Right atrium auricular region (tissue), 2 donors: ENCODE measurements at regions not wholly inside any gene's neighbourhood (a gene's known extent, or its start where the extent isn't known, plus 50 kb on each side); places are given as distances from the start of the nearest gene placed in this dataset.

Experiments used
- DNase-seq: peaks from one replicate; pipeline ENCODE4 v3.0.0-alpha.2; 2019; ENCODE audit warnings: low spot score
- H3K27ac ChIP-seq, 2 donors: fragments of 200-600 bp; sonication (generic); 1 replicate in 1 of 2; 2 replicates in 1 of 2; pipeline ENCODE4 v1.5.1; 2016 to 2019
- H3K27me3 ChIP-seq, 2 donors: fragments of 200-600 bp; sonication (generic); one replicate each; pipeline versions ENCODE4 v1.5.1 to v1.6.0; 2017 to 2019
- H3K36me3 ChIP-seq: fragments of 200-600 bp; sonication (generic); one replicate; pipeline ENCODE4 v1.5.1; 2016
- H3K4me1 ChIP-seq, 2 donors: fragments of 200-600 bp; sonication (generic); one replicate each; pipeline versions ENCODE4 v1.5.1 to v1.6.0; 2017 to 2019
- H3K4me3 ChIP-seq, 2 donors: fragments of 200-600 bp; sonication (generic); 1 replicate in 1 of 2; 2 replicates in 1 of 2; pipeline ENCODE4 v1.5.1; 2017 to 2019; ENCODE audit warnings: mild to moderate bottlenecking in 1 of 2, moderate library complexity in 1 of 2
- H3K9me3 ChIP-seq, 2 donors: fragments of 200-600 bp; sonication (generic); one replicate each; pipeline ENCODE4 v1.5.1; 2019
- TF ChIP-seq, protein P1 (sequence below), 2 donors: fragments of 200-600 bp; sonication (generic); IDR thresholded peaks; one replicate each; pipeline ENCODE4 v1.5.1; 2019; ENCODE audit warnings: antibody characterized with exemption in 2 of 2

GRCh38 chr11:97934572-97935208 lies 1086.1 kb upstream of the CNTN5 start:
- Histone ChIP-seq H3K9me3 (no peaks in the 10 kb centered on the region), H3K27me3 (no peaks in the 10 kb centered on the region), H3K36me3 (no peaks in the 10 kb centered on the region), H3K27ac (no peak overlapping the region), H3K4me3 (no peak overlapping the region), H3K4me1 (no peaks in the 10 kb centered on the region)
- TF ChIP-seq, protein P1, sequence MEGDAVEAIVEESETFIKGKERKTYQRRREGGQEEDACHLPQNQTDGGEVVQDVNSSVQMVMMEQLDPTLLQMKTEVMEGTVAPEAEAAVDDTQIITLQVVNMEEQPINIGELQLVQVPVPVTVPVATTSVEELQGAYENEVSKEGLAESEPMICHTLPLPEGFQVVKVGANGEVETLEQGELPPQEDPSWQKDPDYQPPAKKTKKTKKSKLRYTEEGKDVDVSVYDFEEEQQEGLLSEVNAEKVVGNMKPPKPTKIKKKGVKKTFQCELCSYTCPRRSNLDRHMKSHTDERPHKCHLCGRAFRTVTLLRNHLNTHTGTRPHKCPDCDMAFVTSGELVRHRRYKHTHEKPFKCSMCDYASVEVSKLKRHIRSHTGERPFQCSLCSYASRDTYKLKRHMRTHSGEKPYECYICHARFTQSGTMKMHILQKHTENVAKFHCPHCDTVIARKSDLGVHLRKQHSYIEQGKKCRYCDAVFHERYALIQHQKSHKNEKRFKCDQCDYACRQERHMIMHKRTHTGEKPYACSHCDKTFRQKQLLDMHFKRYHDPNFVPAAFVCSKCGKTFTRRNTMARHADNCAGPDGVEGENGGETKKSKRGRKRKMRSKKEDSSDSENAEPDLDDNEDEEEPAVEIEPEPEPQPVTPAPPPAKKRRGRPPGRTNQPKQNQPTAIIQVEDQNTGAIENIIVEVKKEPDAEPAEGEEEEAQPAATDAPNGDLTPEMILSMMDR (IDR thresholded peaks at IDR 0.05), result no peak
- no peak for DNase-seq

DNA sequence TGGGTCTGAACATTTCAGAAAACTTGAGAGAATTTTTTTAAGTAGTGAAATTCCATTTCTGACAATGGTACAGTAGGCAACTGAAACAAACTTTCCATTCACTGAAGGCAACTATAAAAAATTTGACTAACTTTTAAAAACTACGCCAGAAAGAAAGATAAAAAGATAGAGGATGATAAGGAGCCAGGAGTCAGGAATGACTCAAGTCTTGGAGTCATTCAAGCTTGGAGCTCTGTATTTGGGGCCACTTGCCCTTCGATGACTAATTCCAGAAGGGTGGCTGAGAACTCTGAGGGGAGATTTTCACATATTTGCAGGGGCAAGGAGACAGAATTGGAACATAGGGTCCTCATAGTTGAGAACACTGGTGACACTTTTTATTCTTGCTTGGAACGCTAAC lies 1083.2 kb upstream of the CNTN5 start:
- DNase-seq, result no peak
- no peak overlapping the region for H3K4me3 ChIP-seq
- no peaks in the 10 kb centered on the region for H3K36me3 ChIP-seq
- no peak overlapping the region for H3K27ac ChIP-seq
- H3K27me3 ChIP-seq, result no peaks in the 10 kb centered on the region
- TF ChIP-seq, protein P1 (IDR thresholded peaks at IDR 0.05), result no peak
- no peaks in the 10 kb centered on the region for H3K9me3 ChIP-seq
- no peaks in the 10 kb centered on the region for H3K4me1 ChIP-seq

GRCh38 chr11:97938789-97939188 lies 1082.0 kb upstream of the CNTN5 start:
- TF ChIP-seq, protein P1 (IDR thresholded peaks at IDR 0.05), result no peak

GRCh38 chr11:97943493-97943892 lies 1077.3 kb upstream of the CNTN5 start:
- Histone ChIP-seq H3K4me3 (no peak overlapping the region), H3K4me1 (no peaks in the 10 kb centered on the region), H3K9me3 (no peaks in the 10 kb centered on the region), H3K36me3 (no peaks in the 10 kb centered on the region), H3K27ac (no peak overlapping the region), H3K27me3 (no peaks in the 10 kb centered on the region)
- TF ChIP-seq, protein P1 (IDR thresholded peaks at IDR 0.05), result no peak
- no peak for DNase-seq

More at GRCh38 chr11:97938789-97939188, 1082.0 kb upstream of the CNTN5 start:
- DNase-seq, result no peak
- no peak overlapping the region for H3K27ac ChIP-seq
- no peaks in the 10 kb centered on the region for H3K36me3 ChIP-seq
- no peaks in the 10 kb centered on the region for H3K4me1 ChIP-seq
- no peak overlapping the region for H3K4me3 ChIP-seq
- H3K27me3 ChIP-seq, result no peaks in the 10 kb centered on the region
- H3K9me3 ChIP-seq, result no peaks in the 10 kb centered on the region

DNA sequence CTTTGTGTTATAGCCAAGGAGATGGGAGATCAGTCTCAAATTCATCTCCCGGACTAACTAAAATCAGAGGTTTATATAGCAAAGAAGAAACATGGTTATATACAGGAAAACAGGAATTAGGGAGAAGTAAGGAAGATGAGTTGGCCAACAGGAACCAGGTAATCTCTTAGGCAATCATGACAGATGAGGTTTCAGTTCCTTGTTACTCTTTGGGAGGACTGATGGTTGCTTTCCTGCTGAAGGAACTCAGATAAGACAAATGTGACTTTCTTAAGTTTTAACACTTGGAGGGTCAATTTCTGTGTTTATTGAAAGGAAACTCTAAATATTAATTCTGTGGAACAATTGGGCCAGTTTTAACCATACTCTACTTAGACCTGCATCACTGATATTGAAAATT lies 1072.0 kb upstream of the CNTN5 start:
- no peak overlapping the region for H3K4me3 ChIP-seq
- no peak for DNase-seq
- no peak overlapping the region for H3K27ac ChIP-seq
- H3K27me3 ChIP-seq, result no peaks in the 10 kb centered on the region
- H3K36me3 ChIP-seq, result no peaks in the 10 kb centered on the region
- TF ChIP-seq, protein P1 (IDR thresholded peaks at IDR 0.05), result no peak
- H3K4me1 ChIP-seq, result no peaks in the 10 kb centered on the region
- no peaks in the 10 kb centered on the region for H3K9me3 ChIP-seq

GRCh38 chr11:97955595-97955994 lies 1065.2 kb upstream of the CNTN5 start:
- no peak overlapping the region for H3K27ac ChIP-seq
- TF ChIP-seq, protein P1 (IDR thresholded peaks at IDR 0.05), result no peak
- no peak overlapping the region for H3K4me3 ChIP-seq
- no peak for DNase-seq
- no peaks in the 10 kb centered on the region for H3K4me1 ChIP-seq
- H3K27me3 ChIP-seq, result no peaks in the 10 kb centered on the region
- no peaks in the 10 kb centered on the region for H3K9me3 ChIP-seq
- no peaks in the 10 kb centered on the region for H3K36me3 ChIP-seq
